HEK293 (cell line): ENCODE measurements at regions not wholly inside any gene's neighbourhood (a gene's known extent, or its start where the extent isn't known, plus 50 kb on each side); places are given as distances from the start of the nearest gene placed in this dataset.

Source experiments
- CTCF ChIA-PET: fragments of 350-600 bp; formaldehyde crosslinking; extraction: SDS; loops from one replicate; lab custom pipeline; 2021; ENCODE audit warnings: antibody characterized with exemption; lab: Yijun Ruan, JAX
- POLR2A ChIA-PET: fragments of 300-600 bp; formaldehyde crosslinking; extraction: SDS; loops from one replicate; lab custom pipeline; 2020; ENCODE audit warnings: antibody characterized with exemption, inconsistent platforms; lab: Yijun Ruan, JAX
- H3K27ac ChIP-seq: fragments of 200-500 bp; sonication (Bioruptor generic); 2 replicates; pipeline ENCODE4 v1.5.1; 2014; ENCODE audit warnings: low read depth, low read length, control low read depth, inconsistent platforms; ENCODE audit errors: extremely low read depth
- H3K36me3 ChIP-seq, 2 experiments: fragments of 200-500 bp in 1 of 2; sonication (Bioruptor generic) in 1 of 2; 1 replicate in 1 of 2; 2 replicates in 1 of 2; pipeline ENCODE4 v1.5.1; 2014 to 2017; ENCODE audit warnings: inconsistent platforms in 2 of 2, low read length in 2 of 2; ENCODE audit not compliant: control insufficient read depth in 2 of 2, insufficient read depth in 1 of 2
- H3K4me1 ChIP-seq: fragments of 200-500 bp; sonication (Bioruptor generic); 2 replicates; pipeline ENCODE4 v1.5.1; 2014; ENCODE audit warnings: mild to moderate bottlenecking, low read length, inconsistent platforms; ENCODE audit not compliant: control insufficient read depth, insufficient read depth
- H3K4me3 ChIP-seq: 2 replicates; pipeline ENCODE4 v1.5.1; 2011; ENCODE audit warnings: low read depth, mild to moderate bottlenecking, control low read depth, low read length, moderate library complexity
- H3K9me3 ChIP-seq: fragments of 200-500 bp; sonication (Bioruptor generic); 2 replicates; pipeline ENCODE4 v1.5.1; 2014; ENCODE audit warnings: low read depth, low read length, inconsistent platforms; ENCODE audit not compliant: control insufficient read depth, insufficient read depth
- FEZF1 ChIP-seq: fragments of 450-650 bp; formaldehyde crosslinking; IDR thresholded peaks from 2 replicates; pipeline ENCODE4 v1.5.1; 2016; ENCODE audit warnings: missing biosample characterization, missing genetic modification characterization
- KLF10 ChIP-seq: fragments of 450-650 bp; IDR thresholded peaks from 2 replicates; pipeline ENCODE4 v1.5.1; 2018; ENCODE audit warnings: missing biosample characterization, mild to moderate bottlenecking, missing genetic modification characterization
- KLF16 ChIP-seq: fragments of 450-650 bp; formaldehyde crosslinking; IDR thresholded peaks from 2 replicates; pipeline ENCODE4 v1.5.1; 2017; ENCODE audit warnings: missing biosample characterization, missing genetic modification characterization
- REPIN1 ChIP-seq: fragments of 450-650 bp; formaldehyde crosslinking; IDR thresholded peaks from 2 replicates; pipeline ENCODE4 v1.5.1; 2017; ENCODE audit warnings: missing biosample characterization, missing genetic modification characterization, low read depth
- SALL2 ChIP-seq: fragments of 450-650 bp; formaldehyde crosslinking; IDR thresholded peaks from 2 replicates; pipeline ENCODE4 v1.5.0; 2017; ENCODE audit warnings: missing biosample characterization, mild to moderate bottlenecking, missing genetic modification characterization, borderline replicate concordance
- SP2 ChIP-seq: fragments of 450-650 bp; formaldehyde crosslinking; IDR thresholded peaks from 2 replicates; pipeline ENCODE4 v1.5.1; 2016; ENCODE audit warnings: missing biosample characterization, missing genetic modification characterization
- TRIM28 ChIP-seq: IDR thresholded peaks from 2 replicates; pipeline ENCODE4 v1.6.1; 2011; ENCODE audit warnings: low read length, control low read depth, borderline replicate concordance
- ZBTB17 ChIP-seq: fragments of 450-650 bp; formaldehyde crosslinking; IDR thresholded peaks from 2 replicates; pipeline ENCODE4 v1.5.1; 2016; ENCODE audit warnings: missing biosample characterization, missing genetic modification characterization
- ZBTB21 ChIP-seq: fragments of 450-650 bp; formaldehyde crosslinking; IDR thresholded peaks from 2 replicates; pipeline ENCODE4 v1.5.1; 2017; ENCODE audit warnings: missing biosample characterization, missing genetic modification characterization
- ZFHX2 ChIP-seq: fragments of 450-650 bp; formaldehyde crosslinking; conservative IDR thresholded peaks from 2 replicates; pipeline ENCODE4 v1.5.1; 2016; ENCODE audit warnings: missing biosample characterization, missing genetic modification characterization
- ZIC2 ChIP-seq: fragments of 450-650 bp; formaldehyde crosslinking; IDR thresholded peaks from 2 replicates; pipeline ENCODE4 v1.5.1; 2016; ENCODE audit warnings: missing biosample characterization, missing genetic modification characterization
- ZNF114 ChIP-seq: fragments of 450-650 bp; formaldehyde crosslinking; IDR thresholded peaks from 2 replicates; pipeline ENCODE4 v1.5.0; 2017; ENCODE audit warnings: missing biosample characterization, missing genetic modification characterization
- ZNF132 ChIP-seq: fragments of 450-650 bp; formaldehyde crosslinking; IDR thresholded peaks from 2 replicates; pipeline ENCODE4 v1.5.1; 2017; ENCODE audit warnings: missing biosample characterization, missing genetic modification characterization, borderline replicate concordance
- ZNF133 ChIP-seq: fragments of 450-650 bp; formaldehyde crosslinking; IDR thresholded peaks from 2 replicates; pipeline ENCODE4 v1.5.1; 2016; ENCODE audit warnings: missing biosample characterization, missing genetic modification characterization
- ZNF157 ChIP-seq: fragments of 450-650 bp; formaldehyde crosslinking; IDR thresholded peaks from 2 replicates; pipeline ENCODE4 v1.5.1; 2016; ENCODE audit warnings: missing biosample characterization, missing genetic modification characterization
- ZNF169 ChIP-seq: fragments of 450-650 bp; formaldehyde crosslinking; IDR thresholded peaks from 2 replicates; pipeline ENCODE4 v1.5.1; 2016; ENCODE audit warnings: missing biosample characterization, missing genetic modification characterization
- ZNF184 ChIP-seq: fragments of 450-650 bp; IDR thresholded peaks from 2 replicates; pipeline ENCODE4 v1.5.1; 2018; ENCODE audit warnings: missing biosample characterization, mild to moderate bottlenecking, missing genetic modification characterization
- ZNF248 ChIP-seq: fragments of 450-650 bp; formaldehyde crosslinking; IDR thresholded peaks from 2 replicates; pipeline ENCODE4 v1.5.1; 2017; ENCODE audit warnings: missing biosample characterization, missing genetic modification characterization
- ZNF274 ChIP-seq, 2 experiments: fragments of 200-500 bp in 1 of 2; fragments of 450-650 bp in 1 of 2; sonication (Bioruptor generic) in 1 of 2; formaldehyde crosslinking in 1 of 2; IDR thresholded peaks; 2 replicates each; pipeline versions ENCODE4 v1.5.1 to v1.6.1; 2014 to 2016; ENCODE audit warnings: borderline replicate concordance in 1 of 2, inconsistent platforms in 1 of 2, low read length in 1 of 2, missing biosample characterization in 1 of 2, missing genetic modification characterization in 1 of 2
- ZNF302 ChIP-seq: fragments of 450-650 bp; formaldehyde crosslinking; IDR thresholded peaks from 2 replicates; pipeline ENCODE4 v1.5.1; 2016; ENCODE audit warnings: missing biosample characterization, missing genetic modification characterization, low read depth
- ZNF404 ChIP-seq: fragments of 450-650 bp; formaldehyde crosslinking; IDR thresholded peaks from 2 replicates; pipeline ENCODE4 v1.5.1; 2017; ENCODE audit warnings: missing biosample characterization, missing genetic modification characterization
- ZNF426 ChIP-seq: fragments of 450-650 bp; formaldehyde crosslinking; IDR thresholded peaks from 2 replicates; pipeline ENCODE4 v1.5.1; 2017; ENCODE audit warnings: missing biosample characterization, missing genetic modification characterization, mild to moderate bottlenecking, inconsistent platforms, moderate library complexity
- ZNF544 ChIP-seq: fragments of 450-650 bp; formaldehyde crosslinking; IDR thresholded peaks from 2 replicates; pipeline ENCODE4 v1.5.0; 2017; ENCODE audit warnings: missing biosample characterization, missing genetic modification characterization
- ZNF76 ChIP-seq: fragments of 450-650 bp; formaldehyde crosslinking; IDR thresholded peaks from 2 replicates; pipeline ENCODE4; 2016; ENCODE audit warnings: low read depth, missing biosample characterization, missing genetic modification characterization, borderline replicate concordance
- ZNF785 ChIP-seq: fragments of 450-650 bp; formaldehyde crosslinking; IDR thresholded peaks from 2 replicates; pipeline ENCODE4 v1.5.1; 2016; ENCODE audit warnings: missing biosample characterization, missing genetic modification characterization
- TF ChIP-seq, protein P1 (sequence below): fragments of 450-650 bp; formaldehyde crosslinking; IDR thresholded peaks from 2 replicates; pipeline ENCODE4 v1.5.1; 2016; ENCODE audit warnings: missing biosample characterization, missing genetic modification characterization
- TF ChIP-seq, protein P2 (sequence below): fragments of 450-650 bp; formaldehyde crosslinking; optimal IDR thresholded peaks from 2 replicates; pipeline ENCODE3; 2016; ENCODE audit warnings: missing biosample characterization, mild to moderate bottlenecking, missing genetic modification characterization
- TF ChIP-seq, protein P3 (sequence below): fragments of 450-650 bp; formaldehyde crosslinking; IDR thresholded peaks from 2 replicates; pipeline ENCODE4 v1.5.1; 2016; ENCODE audit warnings: missing biosample characterization, missing genetic modification characterization
- TF ChIP-seq, protein P4 (sequence below): fragments of 450-650 bp; formaldehyde crosslinking; IDR thresholded peaks from 2 replicates; pipeline ENCODE4 v1.5.1; 2016; ENCODE audit warnings: missing biosample characterization, missing genetic modification characterization, low read depth

DNA sequence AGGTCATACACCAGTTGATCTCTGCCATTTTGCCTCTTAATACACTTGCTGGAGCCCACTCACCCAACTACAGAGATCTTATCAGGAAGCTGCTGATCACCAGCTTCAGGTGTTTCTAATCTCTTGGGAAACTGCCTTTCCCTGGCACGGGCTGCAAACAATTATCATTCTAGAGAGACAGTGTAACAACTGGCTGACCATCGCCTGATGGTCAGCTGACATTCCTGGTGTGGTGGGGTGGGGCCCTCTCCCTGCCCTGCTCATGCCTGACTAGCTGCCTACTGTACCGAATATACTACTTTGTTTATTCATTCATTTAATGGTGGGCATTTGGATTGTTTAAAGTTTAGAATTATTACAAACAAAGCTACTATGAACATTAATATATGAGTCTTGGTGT, 311.5 kb downstream of the CBLN2 start (continued):
- TF ChIP-seq, protein P1, sequence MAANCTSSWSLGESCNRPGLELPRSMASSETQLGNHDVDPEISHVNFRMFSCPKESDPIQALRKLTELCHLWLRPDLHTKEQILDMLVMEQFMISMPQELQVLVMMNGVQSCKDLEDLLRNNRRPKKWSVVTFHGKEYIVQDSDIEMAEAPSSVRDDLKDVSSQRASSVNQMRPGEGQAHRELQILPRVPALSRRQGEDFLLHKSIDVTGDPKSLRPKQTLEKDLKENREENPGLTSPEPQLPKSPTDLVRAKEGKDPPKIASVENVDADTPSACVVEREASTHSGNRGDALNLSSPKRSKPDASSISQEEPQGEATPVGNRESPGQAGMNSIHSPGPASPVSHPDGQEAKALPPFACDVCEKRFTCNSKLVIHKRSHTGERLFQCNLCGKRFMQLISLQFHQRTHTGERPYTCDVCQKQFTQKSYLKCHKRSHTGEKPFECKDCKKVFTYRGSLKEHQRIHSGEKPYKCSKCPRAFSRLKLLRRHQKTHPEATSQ (tag by site-specific recombination): no peak
- TF ChIP-seq ZNF302 (tag by site-specific recombination) (no peak), ZNF426 (no peak), ZFHX2 (no peak), SP2 (tag by site-specific recombination) (no peak)
- TF ChIP-seq, all 188 proteins: peak for 0

DNA sequence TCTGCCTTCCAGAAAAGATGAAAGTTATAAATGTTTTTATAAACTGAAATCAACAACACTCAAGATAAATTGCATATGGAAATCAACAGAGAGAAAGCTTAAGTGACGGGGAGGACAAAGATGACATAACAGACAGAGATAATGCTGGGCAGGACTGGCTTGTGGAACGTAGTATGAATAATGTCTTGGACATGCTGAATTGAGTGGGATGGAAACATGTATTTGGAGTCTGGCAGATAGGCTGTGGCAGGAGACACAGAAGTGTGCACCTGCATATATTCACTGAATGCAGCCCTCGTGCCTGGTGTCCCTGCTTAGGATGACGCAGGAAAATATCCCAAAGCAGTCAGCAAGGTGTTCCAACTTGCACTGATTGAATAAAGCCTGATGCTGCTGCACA, 318.2 kb downstream of the CBLN2 start:
- no peak overlapping the region for H3K27ac ChIP-seq
- ChIA-PET POLR2A (no interaction called here), CTCF (no interaction called here)
- H3K4me1 ChIP-seq: no peaks in the 10 kb centered on the region
- no peak overlapping the region for H3K4me3 ChIP-seq
- H3K9me3 ChIP-seq: no peaks in the 10 kb centered on the region
- H3K36me3 ChIP-seq: no peaks in the 10 kb centered on the region
- TF ChIP-seq KLF16: no peak
- TF ChIP-seq ZBTB17 (tag by site-specific recombination): no peak
- no peak for TF ChIP-seq FEZF1 (tag by site-specific recombination)
- no peak for TF ChIP-seq ZNF157 (tag by site-specific recombination)
- no peak for TF ChIP-seq ZNF404 (tag by site-specific recombination)
- TF ChIP-seq, protein P2, sequence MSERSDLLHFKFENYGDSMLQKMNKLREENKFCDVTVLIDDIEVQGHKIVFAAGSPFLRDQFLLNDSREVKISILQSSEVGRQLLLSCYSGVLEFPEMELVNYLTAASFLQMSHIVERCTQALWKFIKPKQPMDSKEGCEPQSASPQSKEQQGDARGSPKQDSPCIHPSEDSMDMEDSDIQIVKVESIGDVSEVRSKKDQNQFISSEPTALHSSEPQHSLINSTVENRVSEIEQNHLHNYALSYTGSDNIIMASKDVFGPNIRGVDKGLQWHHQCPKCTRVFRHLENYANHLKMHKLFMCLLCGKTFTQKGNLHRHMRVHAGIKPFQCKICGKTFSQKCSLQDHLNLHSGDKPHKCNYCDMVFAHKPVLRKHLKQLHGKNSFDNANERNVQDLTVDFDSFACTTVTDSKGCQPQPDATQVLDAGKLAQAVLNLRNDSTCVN (tag by site-specific recombination): no peak
- no peak for TF ChIP-seq TRIM28
- TF ChIP-seq ZNF133: no peak
- TF ChIP-seq ZNF248 (tag by site-specific recombination): no peak
- TF ChIP-seq ZBTB21 (tag by site-specific recombination): no peak
- no peak for TF ChIP-seq ZNF785 (tag by site-specific recombination)
- TF ChIP-seq SALL2 (tag by site-specific recombination): no peak
- TF ChIP-seq, protein P3, sequence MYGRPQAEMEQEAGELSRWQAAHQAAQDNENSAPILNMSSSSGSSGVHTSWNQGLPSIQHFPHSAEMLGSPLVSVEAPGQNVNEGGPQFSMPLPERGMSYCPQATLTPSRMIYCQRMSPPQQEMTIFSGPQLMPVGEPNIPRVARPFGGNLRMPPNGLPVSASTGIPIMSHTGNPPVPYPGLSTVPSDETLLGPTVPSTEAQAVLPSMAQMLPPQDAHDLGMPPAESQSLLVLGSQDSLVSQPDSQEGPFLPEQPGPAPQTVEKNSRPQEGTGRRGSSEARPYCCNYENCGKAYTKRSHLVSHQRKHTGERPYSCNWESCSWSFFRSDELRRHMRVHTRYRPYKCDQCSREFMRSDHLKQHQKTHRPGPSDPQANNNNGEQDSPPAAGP: no peak
- no peak for TF ChIP-seq ZNF132
- TF ChIP-seq ZIC2: no peak
- TF ChIP-seq ZNF184: no peak
- TF ChIP-seq REPIN1: no peak
- TF ChIP-seq ZNF114 (tag by site-specific recombination): no peak
- TF ChIP-seq ZNF76: no peak

DNA sequence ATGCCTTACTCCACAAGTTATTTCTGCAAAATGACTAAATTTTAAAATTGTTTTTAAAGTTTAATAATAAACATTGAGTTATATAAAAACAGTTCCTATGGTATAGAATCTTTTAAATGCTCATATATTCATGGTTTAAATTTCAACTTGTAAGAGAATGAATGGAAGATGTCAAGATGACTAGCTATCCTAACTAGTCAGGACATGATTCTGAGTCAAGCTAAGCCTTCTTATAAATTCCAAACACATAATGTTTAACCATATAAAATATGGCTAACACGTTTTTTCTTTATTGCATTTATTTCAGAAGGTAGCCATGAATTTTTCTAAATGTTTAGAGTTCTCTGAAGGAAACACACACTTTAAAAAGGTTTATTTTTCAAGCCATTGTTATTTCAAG, 320.4 kb downstream of the CBLN2 start:
- CTCF ChIA-PET: interaction anchor here (0.6 kb wide), 1 partner anchor 39 kb away, joined by 3 read pairs; no protein-coding TSS in a partner anchor
- Histone ChIP-seq H3K4me3 (no peak overlapping the region), H3K9me3 (no peaks in the 10 kb centered on the region), H3K4me1 (no peaks in the 10 kb centered on the region), H3K27ac (no peak overlapping the region), H3K36me3 (no peaks in the 10 kb centered on the region)
- POLR2A ChIA-PET: no interaction called here
- TF ChIP-seq ZNF169 (no peak), KLF10 (tag by site-specific recombination) (no peak), ZNF274 (IDR thresholded peaks at IDR 0.05; ENCODE audit: low read length) (no peak), ZNF274 (tag by site-specific recombination; IDR thresholded peaks at IDR 0.05; ENCODE audit: borderline replicate concordance) (no peak), ZNF544 (tag by site-specific recombination) (no peak)
- TF ChIP-seq, protein P4, sequence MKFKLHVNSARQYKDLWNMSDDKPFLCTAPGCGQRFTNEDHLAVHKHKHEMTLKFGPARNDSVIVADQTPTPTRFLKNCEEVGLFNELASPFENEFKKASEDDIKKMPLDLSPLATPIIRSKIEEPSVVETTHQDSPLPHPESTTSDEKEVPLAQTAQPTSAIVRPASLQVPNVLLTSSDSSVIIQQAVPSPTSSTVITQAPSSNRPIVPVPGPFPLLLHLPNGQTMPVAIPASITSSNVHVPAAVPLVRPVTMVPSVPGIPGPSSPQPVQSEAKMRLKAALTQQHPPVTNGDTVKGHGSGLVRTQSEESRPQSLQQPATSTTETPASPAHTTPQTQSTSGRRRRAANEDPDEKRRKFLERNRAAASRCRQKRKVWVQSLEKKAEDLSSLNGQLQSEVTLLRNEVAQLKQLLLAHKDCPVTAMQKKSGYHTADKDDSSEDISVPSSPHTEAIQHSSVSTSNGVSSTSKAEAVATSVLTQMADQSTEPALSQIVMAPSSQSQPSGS: no peak
